HepG2 (cell line): ENCODE measurements at regions not wholly inside any gene's neighbourhood (a gene's known extent, or its start where the extent isn't known, plus 50 kb on each side); places are given as distances from the start of the nearest gene placed in this dataset.

ENCODE experiments used
- ATAC-seq: fragments of 200-7000 bp; cut with Tn5 transposase; 3 replicates; pipeline ENCODE4 v1.9.1; 2020; ENCODE audit warnings: mild to moderate bottlenecking, moderate library complexity
- BruUV-seq: library from RNA; stranded (reverse); fragments of 400-500 nt; replicated peaks from 2 replicates; lab custom pipeline; 2021; lab: Mats Ljungman, UMichigan
- CTCF ChIA-PET: fragments of 300-600 bp; formaldehyde crosslinking; extraction: SDS; loops from one replicate; lab custom pipeline; 2021; ENCODE audit warnings: low total read pairs, inconsistent platforms, low intra/inter-chr PET ratio; lab: Yijun Ruan, JAX
- POLR2A ChIA-PET: fragments of 350-600 bp; sonication (Branson Sonifier 250); formaldehyde crosslinking; loops from one replicate; lab custom pipeline; 2020; ENCODE audit warnings: antibody characterized with exemption, inconsistent platforms; lab: Yijun Ruan, JAX
- DNase-seq: peaks from one replicate; pipeline ENCODE4 v3.0.0-alpha.2; 2015; ENCODE audit warnings: low spot score
- FAIRE-seq: peaks from 3 replicates; lab custom pipeline; 2011; peaks lifted over from hg19 to GRCh38; lab: Jason Lieb, UNC
- H2AFZ ChIP-seq: one replicate; pipeline ENCODE4 v1.6.1; 2011; ENCODE audit warnings: low read length, inconsistent platforms
- H3K27ac ChIP-seq: fragments of 300-600 bp; 3 replicates; pipeline ENCODE4 v1.8.0; 2011; ENCODE audit warnings: mixed run types, mild to moderate bottlenecking, mixed read lengths, low read length, inconsistent platforms; ENCODE audit not compliant: insufficient read depth; ENCODE audit errors: extremely low read length
- H3K27me3 ChIP-seq, 2 experiments: fragments of 200-600 bp in 1 of 2; 2 replicates in 1 of 2; 3 replicates in 1 of 2; pipeline versions ENCODE4 v1.6.0 to v1.8.0; 2011; ENCODE audit warnings: low read length in 2 of 2, mild to moderate bottlenecking in 2 of 2, moderate library complexity in 2 of 2, inconsistent platforms in 1 of 2; ENCODE audit not compliant: insufficient read depth in 2 of 2, control insufficient read depth in 1 of 2
- H3K36me3 ChIP-seq, 2 experiments: fragments of 200-600 bp in 1 of 2; replicated peaks in 1 of 2; 2 replicates in 1 of 2; 3 replicates in 1 of 2; pipeline versions ENCODE4 v1.5.1 to v1.8.0; 2011; ENCODE audit warnings: low read length in 2 of 2, inconsistent platforms in 1 of 2; ENCODE audit not compliant: insufficient read depth in 2 of 2, control insufficient read depth in 1 of 2
- H3K4me1 ChIP-seq: 2 replicates; pipeline ENCODE4 v1.5.1; 2012; ENCODE audit warnings: low read length, inconsistent platforms; ENCODE audit not compliant: insufficient read depth
- H3K4me2 ChIP-seq: 2 replicates; pipeline ENCODE4 v1.6.0; 2011; ENCODE audit warnings: low read depth, low read length, inconsistent platforms
- H3K4me3 ChIP-seq, 3 experiments: fragments of 200-600 bp in 1 of 3; sonication (generic), shearing (Covaris generic) in 1 of 3; replicated peaks in 1 of 3; 2 replicates each; pipeline ENCODE4 v1.5.1; 2011 to 2016; ENCODE audit warnings: low read length in 3 of 3, inconsistent platforms in 2 of 3, low read depth in 2 of 3, mild to moderate bottlenecking in 2 of 3, control low read depth in 1 of 3, mixed read lengths in 1 of 3; ENCODE audit not compliant: insufficient read depth in 1 of 3
- H3K79me2 ChIP-seq: one replicate; pipeline ENCODE4 v1.6.1; 2011; ENCODE audit warnings: low read length, inconsistent platforms; ENCODE audit not compliant: insufficient read depth
- H3K9ac ChIP-seq: 2 replicates; pipeline ENCODE4 v1.6.0; 2011; ENCODE audit warnings: mild to moderate bottlenecking, low read depth, low read length, inconsistent platforms; ENCODE audit not compliant: insufficient read depth
- H3K9me3 ChIP-seq: 2 replicates; pipeline ENCODE4 v1.5.1; 2012; ENCODE audit warnings: mild to moderate bottlenecking, low read length
- H4K20me1 ChIP-seq: 2 replicates; pipeline ENCODE4 v1.6.0; 2011; ENCODE audit warnings: inconsistent platforms, mild to moderate bottlenecking, low read length, moderate library complexity; ENCODE audit not compliant: insufficient read depth
- ATF3 ChIP-seq: sonication (generic); formaldehyde crosslinking; IDR thresholded peaks from 2 replicates; pipeline ENCODE4 v1.4.0; 2020; ENCODE audit warnings: missing genetic modification reagents
- BRCA1 ChIP-seq: sonication (generic); formaldehyde crosslinking; IDR thresholded peaks from 2 replicates; pipeline ENCODE4 v1.4.0; 2020; ENCODE audit warnings: missing genetic modification reagents
- DNMT1 ChIP-seq: sonication (generic); formaldehyde crosslinking; IDR thresholded peaks from 2 replicates; pipeline ENCODE4 v1.5.1; 2020; ENCODE audit warnings: mild to moderate bottlenecking, missing genetic modification reagents
- KLF12 ChIP-seq: sonication (generic); formaldehyde crosslinking; IDR thresholded peaks from 2 replicates; pipeline ENCODE4 v1.4.0; 2020; ENCODE audit warnings: missing genetic modification reagents, borderline replicate concordance
- PTBP1 ChIP-seq: fragments of 200-400 bp; formaldehyde crosslinking; IDR thresholded peaks from 2 replicates; pipeline ENCODE4 v1.6.1; 2018; ENCODE audit warnings: low read length, low read depth; ENCODE audit not compliant: poor library complexity, severe bottlenecking
- XRCC5 ChIP-seq: fragments of 200-400 bp; formaldehyde crosslinking; optimal IDR thresholded peaks from 2 replicates; pipeline ENCODE3; 2017; ENCODE audit warnings: mild to moderate bottlenecking, low read length
- ZNF317 ChIP-seq: sonication (generic); formaldehyde crosslinking; IDR thresholded peaks from 2 replicates; pipeline ENCODE4 v1.5.0; 2020; ENCODE audit warnings: mild to moderate bottlenecking, missing genetic modification reagents
- WGBS: methylation state at CpG from one replicate; pipeline ENCODE4 v1.1.6; 2017; ENCODE audit warnings: low lambda C conversion rate; 5-methylcytosine and 5-hydroxymethylcytosine counted together
- in situ Hi-C: cut with HindIII; loops from 2 replicates; pipeline ENCODE4 v1.10.0; 2017; ENCODE audit warnings: low pct_unique_long_range_greater_than_20kb; ENCODE audit not compliant: extremely low pct_ligation_motif_present
- intact Hi-C: fragments of 100-400 bp; cut with micrococcal nuclease; formaldehyde crosslinking; loops from one replicate; pipeline ENCODE4 v1.10.0; 2022; ENCODE audit not compliant: unreplicated experiment

- H4K20me1 ChIP-seq = no peaks in the 10 kb centered on the region
- intact Hi-C loops (no loop called here), in situ Hi-C loops (no loop called here)
- ChIA-PET CTCF (no interaction called here), POLR2A (no interaction called here)
- H3K4me2 ChIP-seq = no peak overlapping the region
- ATAC-seq (no peak), DNase-seq (no peak), FAIRE-seq (no peak)
- no peak overlapping the region for H3K9ac ChIP-seq
- TF ChIP-seq DNMT1 (CRISPR knock-in tag) (no peak), BRCA1 (CRISPR knock-in tag) (no peak), KLF12 (no peak), ZNF317 (CRISPR knock-in tag) (no peak)
- no peaks in the 10 kb centered on the region for H3K4me1 ChIP-seq
- peaks cover 48% of the 10 kb centered on the region for H3K9me3 ChIP-seq
- H3K27me3 ChIP-seq = no peaks in the 10 kb centered on the region; a peak in 1 of 5 replicates
- no peak overlapping the region for H3K4me3 ChIP-seq
- no peaks in the 10 kb centered on the region for H3K36me3 ChIP-seq
- no TSS peak for BruUV-seq
- no peak overlapping the region for H3K27ac ChIP-seq
- no peaks in the 10 kb centered on the region for H3K79me2 ChIP-seq
- H2AFZ ChIP-seq = no peak overlapping the region
- WGBS = 0% methylated on average over 1 of the region's 1 CpG
Measured at GRCh38 chr14:84071061-84071460, 1458.9 kb upstream of the FLRT2 start.

GRCh38 chr14:84074626-84075025, 1455.3 kb upstream of the FLRT2 start:
- Histone ChIP-seq H3K9ac (no peak overlapping the region), H3K36me3 (no peaks in the 10 kb centered on the region), H4K20me1 (no peaks in the 10 kb centered on the region), H3K27ac (no peak overlapping the region), H3K9me3 (peaks cover 55% of the 10 kb centered on the region), H2AFZ (no peak overlapping the region), H3K79me2 (no peaks in the 10 kb centered on the region), H3K4me3 (no peak overlapping the region), H3K4me2 (no peak overlapping the region), H3K27me3 (no peaks in the 10 kb centered on the region), H3K4me1 (no peaks in the 10 kb centered on the region)
- ChIA-PET POLR2A (no interaction called here), CTCF (no interaction called here)
- DNase-seq = no peak
- no peak for ATAC-seq
- TF ChIP-seq XRCC5 (no peak), ATF3 (CRISPR knock-in tag) (no peak), PTBP1 (no peak)
- FAIRE-seq = no peak
- WGBS = 0% methylated on average over 2 of the region's 2 CpGs
- no TSS peak for BruUV-seq
- in situ Hi-C loops = no loop called here
- intact Hi-C loops = no loop called here
